Kidney (tissue), 13 donors: ENCODE measurements at regions not wholly inside any gene's neighbourhood (a gene's known extent, or its start where the extent isn't known, plus 50 kb on each side); places are given as distances from the start of the nearest gene placed in this dataset.

ENCODE experiments used
- DNase-seq, 5 donors: peaks; one replicate each; pipeline ENCODE4 v3.0.0-alpha.2; 2013 to 2020
- FAIRE-seq: peaks from 2 replicates; lab custom pipeline; 2012; peaks lifted over from hg19 to GRCh38; lab: Jason Lieb, UNC
- H3K27ac ChIP-seq, 2 donors: one replicate each; pipeline ENCODE4 v1.7.0; 2013; ENCODE audit warnings: low read depth in 2 of 2, low read length in 2 of 2, inconsistent platforms in 1 of 2
- H3K27me3 ChIP-seq: one replicate; pipeline ENCODE4 v1.7.1; 2013; ENCODE audit warnings: low read length, inconsistent platforms; ENCODE audit not compliant: control insufficient read depth, insufficient read depth
- H3K36me3 ChIP-seq, 3 donors: one replicate each; pipeline versions ENCODE4 v1.7.0 to v1.7.1; 2013; ENCODE audit warnings: low read length in 3 of 3, control low read depth in 1 of 3, inconsistent platforms in 1 of 3; ENCODE audit not compliant: insufficient read depth in 3 of 3, control insufficient read depth in 2 of 3
- H3K4me1 ChIP-seq, 3 donors: one replicate each; pipeline versions ENCODE4 v1.7.0 to v1.7.1; 2013; ENCODE audit warnings: low read length in 3 of 3, inconsistent platforms in 1 of 3, low read depth in 1 of 3; ENCODE audit not compliant: control insufficient read depth in 2 of 3, insufficient read depth in 2 of 3
- H3K4me3 ChIP-seq, 3 donors: one replicate each; pipeline versions ENCODE4 v1.7.0 to v1.8.1; 2013; ENCODE audit warnings: low read length in 3 of 3, control low read depth in 1 of 3, inconsistent platforms in 1 of 3
- H3K9ac ChIP-seq, 3 donors: one replicate each; pipeline versions ENCODE4 v1.7.0 to v1.7.1; 2013; ENCODE audit warnings: low read length in 3 of 3, control low read depth in 1 of 3, inconsistent platforms in 1 of 3
- H3K9me3 ChIP-seq, 3 donors: one replicate each; pipeline versions ENCODE4 v1.7.0 to v1.7.1; 2013; ENCODE audit warnings: low read length in 3 of 3, control low read depth in 1 of 3, inconsistent platforms in 1 of 3; ENCODE audit not compliant: control insufficient read depth in 2 of 3, insufficient read depth in 1 of 3
- intact Hi-C: fragments of 100-400 bp; cut with DNase I; formaldehyde crosslinking; loops from one replicate; pipeline ENCODE4 v1.11.1; 2022
- TF ChIP-seq, protein P1 (sequence below): IDR thresholded peaks from 3 replicates; pipeline ENCODE4 v1.5.1; 2012; ENCODE audit warnings: mild to moderate bottlenecking, moderate library complexity, borderline replicate concordance; ENCODE audit not compliant: insufficient read depth; ENCODE audit errors: extremely low read depth
- donor health status: control.
- donor health status: control.
- donor health status: control.
- donor health status: control.
- donor health status: control.
- donor health status: DM: yes; HTN: yes; CAD: no.
- donor health status: Normal renal cell carcinoma (clear cell type).

DNA sequence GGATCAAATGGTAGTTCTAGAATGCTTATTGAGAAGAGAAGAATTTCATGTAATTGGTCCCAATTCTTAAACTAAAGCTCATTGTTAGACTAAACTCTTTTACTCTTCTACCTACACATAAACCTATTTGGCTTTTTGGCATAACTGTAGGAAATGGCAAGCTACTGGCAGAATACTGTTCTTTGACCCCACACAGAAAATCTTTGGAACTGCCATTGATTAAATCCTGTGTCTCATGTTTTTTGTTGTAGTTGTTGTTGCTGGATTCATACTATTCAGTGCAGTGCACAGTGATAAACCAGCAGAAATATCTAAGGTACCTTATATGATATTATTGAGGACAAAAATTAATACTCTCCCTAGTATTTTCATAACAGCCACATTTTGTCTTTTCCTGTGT lies 242.1 kb upstream of the SGK1 start:
- Histone ChIP-seq H3K9ac (no peak overlapping the region), H3K9me3 (no peaks in the 10 kb centered on the region), H3K27me3 (no peaks in the 10 kb centered on the region), H3K27ac (no peak overlapping the region), H3K4me1 (no peaks in the 10 kb centered on the region), H3K4me3 (no peak overlapping the region), H3K36me3 (no peaks in the 10 kb centered on the region)
- TF ChIP-seq, protein P1, sequence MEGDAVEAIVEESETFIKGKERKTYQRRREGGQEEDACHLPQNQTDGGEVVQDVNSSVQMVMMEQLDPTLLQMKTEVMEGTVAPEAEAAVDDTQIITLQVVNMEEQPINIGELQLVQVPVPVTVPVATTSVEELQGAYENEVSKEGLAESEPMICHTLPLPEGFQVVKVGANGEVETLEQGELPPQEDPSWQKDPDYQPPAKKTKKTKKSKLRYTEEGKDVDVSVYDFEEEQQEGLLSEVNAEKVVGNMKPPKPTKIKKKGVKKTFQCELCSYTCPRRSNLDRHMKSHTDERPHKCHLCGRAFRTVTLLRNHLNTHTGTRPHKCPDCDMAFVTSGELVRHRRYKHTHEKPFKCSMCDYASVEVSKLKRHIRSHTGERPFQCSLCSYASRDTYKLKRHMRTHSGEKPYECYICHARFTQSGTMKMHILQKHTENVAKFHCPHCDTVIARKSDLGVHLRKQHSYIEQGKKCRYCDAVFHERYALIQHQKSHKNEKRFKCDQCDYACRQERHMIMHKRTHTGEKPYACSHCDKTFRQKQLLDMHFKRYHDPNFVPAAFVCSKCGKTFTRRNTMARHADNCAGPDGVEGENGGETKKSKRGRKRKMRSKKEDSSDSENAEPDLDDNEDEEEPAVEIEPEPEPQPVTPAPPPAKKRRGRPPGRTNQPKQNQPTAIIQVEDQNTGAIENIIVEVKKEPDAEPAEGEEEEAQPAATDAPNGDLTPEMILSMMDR, result no peak
- DNase-seq, result no peak
- intact Hi-C loops, result no loop called here
- FAIRE-seq, result no peak

DNA sequence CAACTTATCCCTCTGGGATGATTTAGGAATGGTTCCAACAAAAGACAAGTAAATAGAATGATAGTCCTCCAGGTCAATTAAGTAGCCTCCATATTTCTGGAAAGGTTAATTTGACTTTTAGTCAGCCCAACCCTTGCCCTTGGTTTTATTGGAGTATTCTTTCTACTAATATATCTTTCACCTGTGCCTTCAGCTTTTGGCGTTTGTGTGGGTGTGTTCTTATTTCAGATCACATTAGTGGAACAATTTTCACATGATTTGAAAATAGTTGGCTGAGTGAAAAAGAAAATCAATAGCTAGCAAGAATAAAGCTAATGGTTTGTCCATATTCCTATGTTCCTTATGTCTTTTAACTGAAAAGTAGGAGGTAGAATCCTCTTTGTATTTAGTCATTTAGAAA lies 239.6 kb upstream of the SGK1 start:
- H3K4me1 ChIP-seq, result no peaks in the 10 kb centered on the region
- no peak overlapping the region for H3K9ac ChIP-seq
- H3K36me3 ChIP-seq, result no peaks in the 10 kb centered on the region
- H3K27me3 ChIP-seq, result no peaks in the 10 kb centered on the region
- H3K4me3 ChIP-seq, result no peak overlapping the region
- no peak overlapping the region for H3K27ac ChIP-seq
- no peaks in the 10 kb centered on the region for H3K9me3 ChIP-seq
- intact Hi-C loops, result no loop called here
- DNase-seq (no peak), FAIRE-seq (no peak)
- TF ChIP-seq, protein P1, result no peak

DNA sequence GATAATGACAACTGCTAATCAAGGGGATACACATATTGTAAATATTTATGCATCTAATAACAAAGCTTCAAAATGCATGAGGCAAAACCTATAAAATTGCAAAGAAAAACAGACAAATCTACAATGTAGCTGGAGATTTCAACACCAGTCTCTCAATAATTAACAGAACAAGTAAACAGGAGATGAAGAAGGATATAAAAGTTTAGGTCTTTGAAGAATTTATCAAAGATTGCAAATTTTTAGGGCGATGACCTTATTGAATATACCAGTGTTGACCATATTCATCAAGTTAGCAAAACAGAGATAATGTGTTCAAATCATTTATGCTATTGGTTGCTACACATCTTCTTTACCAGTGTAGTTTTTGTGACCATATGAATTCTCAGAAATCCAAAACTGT lies 237.8 kb upstream of the SGK1 start:
- peaks cover 0 to 7% (median 0%) of the 10 kb centered on the region in 3 donors for H3K4me1 ChIP-seq
- DNase-seq (no peak), FAIRE-seq (no peak)
- no peaks in the 10 kb centered on the region for H3K36me3 ChIP-seq
- H3K4me3 ChIP-seq, result no peak overlapping the region
- no peaks in the 10 kb centered on the region for H3K27me3 ChIP-seq
- intact Hi-C loops, result no loop called here
- H3K27ac ChIP-seq, result no peak overlapping the region
- no peak overlapping the region for H3K9ac ChIP-seq
- H3K9me3 ChIP-seq, result no peaks in the 10 kb centered on the region
- TF ChIP-seq, protein P1, result no peak

GRCh38 chr6:134553936-134554335 lies 236.0 kb upstream of the SGK1 start:
- H3K27ac ChIP-seq, result no peak overlapping the region
- intact Hi-C loops, result no loop called here
- no peak overlapping the region for H3K9ac ChIP-seq
- no peak overlapping the region for H3K4me3 ChIP-seq
- H3K27me3 ChIP-seq, result no peaks in the 10 kb centered on the region
- DNase-seq (no peak), FAIRE-seq (no peak)
- TF ChIP-seq, protein P1, result no peak
- peaks cover 0 to 11% (median 0%) of the 10 kb centered on the region in 3 donors for H3K4me1 ChIP-seq
- H3K9me3 ChIP-seq, result no peaks in the 10 kb centered on the region
- H3K36me3 ChIP-seq, result no peaks in the 10 kb centered on the region
